Stimulated activated CD4-positive, alpha-beta T cell treated with anti-CD3 and anti-CD28 coated beads, TNF-alpha, amount 100 ng/mL, for 1 hour (primary cell): ENCODE measurements at regions not wholly inside any gene's neighbourhood (a gene's known extent, or its start where the extent isn't known, plus 50 kb on each side); places are given as distances from the start of the nearest gene placed in this dataset.
"Not testable (repeated sequence)": the region's sequence is repeated elsewhere in the genome, so short reads cannot be mapped to it uniquely, and the experiment has no call there.

Experiments
- DNase-seq, 3 donors: peaks; one replicate each; pipeline ENCODE4 v3.0.0-alpha.2; 2020; ENCODE audit warnings: low read depth in 3 of 3, low spot score in 1 of 3

DNA sequence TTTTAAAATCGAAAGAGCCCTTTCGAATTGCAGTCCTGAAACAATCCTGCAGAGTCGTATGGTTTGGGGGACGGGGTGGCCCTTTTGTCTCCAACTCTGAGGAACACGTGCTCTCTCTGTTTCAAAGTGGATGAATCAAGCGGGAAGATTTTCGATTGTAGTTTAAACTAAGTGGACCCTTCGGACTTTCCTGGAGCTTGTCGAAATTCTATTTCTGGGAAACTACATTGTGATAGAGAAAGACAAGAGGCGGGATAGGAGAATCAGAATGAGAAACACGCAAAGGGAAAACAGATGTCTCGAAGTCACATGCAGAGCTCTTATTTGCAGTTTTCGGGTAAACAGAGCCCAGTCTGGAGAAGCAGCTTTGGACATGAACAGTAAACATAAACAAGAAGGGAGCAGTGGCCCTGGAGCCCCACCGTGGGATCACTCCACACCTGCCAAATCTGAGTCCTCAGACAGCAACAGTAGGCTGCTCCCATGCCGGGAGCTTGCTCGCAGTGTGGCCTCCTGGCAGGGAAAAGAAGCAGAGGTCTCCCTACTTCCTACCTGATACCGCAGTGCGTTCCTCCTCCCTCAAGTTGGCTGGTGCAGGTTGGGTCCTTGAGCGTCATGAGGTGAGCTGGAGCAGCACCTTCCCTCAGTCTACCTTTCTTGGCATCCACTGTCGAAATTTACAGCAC is 202.4 kb downstream of the SLC4A3 start:
- DNase-seq = no peak

DNA sequence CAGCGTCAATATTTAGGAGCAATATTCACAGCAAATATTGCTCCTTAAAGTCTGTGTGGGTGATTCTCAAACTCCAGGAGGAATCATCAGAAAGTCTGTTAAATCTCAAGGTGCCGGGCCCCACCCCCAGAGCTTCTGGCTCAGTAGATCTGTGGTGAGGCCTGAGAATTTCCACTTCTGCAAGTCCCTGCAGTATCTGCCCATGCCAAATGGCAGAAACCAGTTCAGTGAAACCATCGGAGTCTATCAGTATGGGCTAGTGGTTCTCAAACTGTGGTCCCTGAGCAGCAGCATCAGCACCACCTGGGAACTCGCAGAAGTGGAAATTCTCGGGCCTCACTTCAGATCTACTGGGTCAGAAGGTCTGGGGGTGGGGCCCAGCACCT is 202.9 kb downstream of the SLC4A3 start:
- DNase-seq = no peak

DNA sequence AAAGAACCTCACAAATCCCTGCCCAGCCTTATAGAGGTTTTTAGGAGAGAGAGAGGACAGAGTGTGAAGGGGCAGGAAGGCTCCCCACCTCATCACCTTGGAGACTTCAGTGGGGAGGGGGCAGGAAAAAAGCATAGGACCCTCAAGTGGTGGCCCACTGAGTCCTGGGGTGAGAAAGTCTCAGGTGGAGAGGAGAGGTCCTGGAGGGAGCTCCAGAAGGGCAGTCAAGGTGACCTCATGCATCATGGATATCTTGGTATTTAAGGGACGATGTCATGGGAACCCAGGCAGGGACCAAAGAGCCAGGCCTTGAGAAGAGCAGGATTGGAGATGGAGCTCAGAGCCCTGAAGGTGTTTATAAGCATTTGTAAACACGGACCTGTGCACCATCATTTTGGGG is 204.5 kb downstream of the SLC4A3 start:
- DNase-seq = no peak

DNA sequence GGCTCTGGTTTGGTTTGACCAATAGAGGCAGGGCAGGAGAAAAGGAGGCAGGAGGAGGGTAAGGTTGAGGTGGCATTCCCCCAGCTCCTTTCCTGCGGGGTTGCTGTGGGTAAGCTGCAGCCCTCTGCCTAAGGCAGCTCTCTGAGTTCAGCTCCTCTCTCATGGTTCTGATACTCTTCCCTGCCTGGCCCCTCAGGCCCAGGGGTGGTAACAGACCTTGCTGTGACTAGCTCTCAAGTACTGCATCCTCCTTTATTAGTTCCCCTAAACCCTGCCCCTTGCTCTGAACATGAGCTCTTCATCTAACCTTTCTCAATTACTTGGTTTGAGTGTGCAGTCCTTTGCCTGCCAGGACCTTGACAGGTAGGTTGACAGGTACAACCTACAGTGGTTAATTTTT is 205.5 kb downstream of the SLC4A3 start:
- no peak for DNase-seq

DNA sequence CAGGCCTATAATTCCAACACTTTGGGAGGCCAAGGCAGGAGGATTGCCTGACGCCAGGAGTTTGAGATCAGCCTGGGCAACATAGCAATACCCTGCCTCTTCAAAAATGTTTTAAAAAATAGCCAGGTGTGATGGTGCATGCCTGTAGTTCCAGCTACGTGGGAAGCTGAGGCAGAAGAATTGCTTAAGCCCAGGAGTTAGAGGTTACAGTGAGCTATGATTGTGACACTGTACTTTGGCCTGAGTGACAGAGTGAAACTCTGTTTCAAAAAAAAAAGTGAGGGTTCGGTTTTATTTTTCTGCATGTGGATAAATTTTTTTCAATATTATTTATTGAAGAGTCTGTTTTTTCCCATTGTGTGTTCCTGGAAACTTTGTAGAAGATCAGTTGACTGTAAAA is 208.1 kb downstream of the SLC4A3 start:
- no peak for DNase-seq

DNA sequence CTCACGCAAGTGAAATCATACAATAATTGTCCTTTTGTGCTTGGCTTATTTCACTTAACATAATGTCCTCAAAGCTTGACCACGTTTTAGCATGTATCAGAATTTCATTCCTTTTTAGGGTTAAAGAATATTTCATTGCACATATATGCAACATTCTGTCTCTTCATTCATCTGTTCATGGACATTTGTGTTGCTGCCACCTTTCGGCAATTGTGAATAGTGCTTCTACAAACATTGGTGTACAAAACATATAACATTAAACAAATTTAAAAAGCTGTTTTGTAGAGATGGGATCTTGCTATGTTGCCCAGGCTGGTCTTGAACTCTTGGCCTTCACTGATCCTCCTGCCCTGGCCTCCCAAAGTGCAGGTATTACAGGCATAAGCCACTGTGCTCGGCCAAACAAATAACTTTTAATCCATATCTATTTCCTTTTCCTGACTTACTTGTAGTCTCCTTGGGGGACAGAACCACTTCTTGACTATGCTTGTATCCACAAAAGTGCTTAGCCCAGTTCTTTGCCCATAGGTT is 209.3 kb downstream of the SLC4A3 start:
- DNase-seq = no peak

DNA sequence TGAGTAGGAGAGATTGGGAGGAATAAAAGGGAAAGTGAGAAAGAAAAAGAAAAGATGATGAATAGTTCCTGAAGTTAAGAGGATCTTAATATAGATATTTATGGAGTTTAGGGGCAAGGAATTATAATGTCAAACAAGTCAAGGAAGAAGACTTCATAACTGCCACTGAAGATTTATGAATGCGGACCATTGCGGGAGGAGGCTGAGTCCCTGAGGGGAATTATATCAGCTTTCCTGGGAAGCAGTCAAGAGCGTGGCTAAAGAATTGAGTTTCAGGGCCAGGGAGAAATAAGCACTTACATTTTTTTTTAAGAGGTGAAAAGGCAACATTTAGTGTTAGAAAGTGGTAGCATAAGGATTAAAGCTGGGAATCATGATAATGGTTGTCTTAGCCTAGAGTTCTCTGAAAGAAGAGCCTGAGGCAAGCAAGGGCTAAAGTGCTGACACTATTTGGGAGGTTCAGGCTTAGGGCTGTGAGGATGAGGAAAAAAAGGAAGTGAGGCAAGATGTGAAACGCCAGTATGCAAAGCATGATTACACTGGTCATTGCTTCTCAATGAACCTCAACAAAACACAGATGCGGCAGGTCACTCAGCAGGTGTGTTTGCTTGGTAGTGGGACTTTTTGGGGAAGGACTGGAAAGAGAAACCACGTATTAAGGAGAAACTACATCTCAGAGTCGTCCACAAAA is 217.1 kb downstream of the SLC4A3 start:
- no peak for DNase-seq

DNA sequence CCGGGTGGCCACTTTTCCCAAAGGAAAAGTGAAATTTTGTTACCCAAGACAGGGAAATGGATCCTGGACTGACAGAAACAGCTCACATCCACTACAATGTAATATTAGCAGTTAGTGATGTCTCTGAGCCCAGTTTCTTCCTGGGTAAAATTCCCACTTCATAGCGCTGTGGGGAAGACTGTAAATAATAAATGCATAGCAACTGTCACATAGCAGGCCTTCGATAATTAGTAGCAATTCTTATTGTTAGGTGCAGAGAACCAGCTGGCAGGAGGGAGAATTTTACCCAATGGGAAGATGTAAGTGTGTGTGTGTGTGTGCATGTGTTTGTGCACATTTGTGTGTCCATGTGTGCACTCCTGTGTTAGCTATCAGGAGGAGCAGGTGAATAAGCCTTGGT is 221.5 kb downstream of the SLC4A3 start:
- DNase-seq = no peak

DNA sequence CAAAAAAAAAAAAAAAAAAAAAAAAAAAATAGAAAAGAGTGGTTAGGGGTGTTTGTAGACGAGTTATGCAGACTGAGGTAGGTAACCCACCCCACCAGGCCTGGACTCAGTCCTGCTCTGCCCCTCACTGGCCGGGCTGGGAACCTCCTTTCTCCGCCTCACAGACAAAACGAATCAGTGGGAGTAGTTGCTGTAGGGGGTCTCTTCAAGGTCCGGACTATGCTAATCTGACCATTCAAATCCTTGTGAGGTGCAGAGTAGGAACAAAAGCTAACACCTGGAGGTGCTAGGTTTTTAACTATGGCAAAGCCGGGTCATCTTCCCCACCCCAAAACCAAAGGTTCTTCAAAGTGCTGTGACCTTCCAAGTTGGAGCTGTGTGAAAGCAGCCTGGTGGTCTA is 223.7 kb downstream of the SLC4A3 start:
- DNase-seq = no peak

DNA sequence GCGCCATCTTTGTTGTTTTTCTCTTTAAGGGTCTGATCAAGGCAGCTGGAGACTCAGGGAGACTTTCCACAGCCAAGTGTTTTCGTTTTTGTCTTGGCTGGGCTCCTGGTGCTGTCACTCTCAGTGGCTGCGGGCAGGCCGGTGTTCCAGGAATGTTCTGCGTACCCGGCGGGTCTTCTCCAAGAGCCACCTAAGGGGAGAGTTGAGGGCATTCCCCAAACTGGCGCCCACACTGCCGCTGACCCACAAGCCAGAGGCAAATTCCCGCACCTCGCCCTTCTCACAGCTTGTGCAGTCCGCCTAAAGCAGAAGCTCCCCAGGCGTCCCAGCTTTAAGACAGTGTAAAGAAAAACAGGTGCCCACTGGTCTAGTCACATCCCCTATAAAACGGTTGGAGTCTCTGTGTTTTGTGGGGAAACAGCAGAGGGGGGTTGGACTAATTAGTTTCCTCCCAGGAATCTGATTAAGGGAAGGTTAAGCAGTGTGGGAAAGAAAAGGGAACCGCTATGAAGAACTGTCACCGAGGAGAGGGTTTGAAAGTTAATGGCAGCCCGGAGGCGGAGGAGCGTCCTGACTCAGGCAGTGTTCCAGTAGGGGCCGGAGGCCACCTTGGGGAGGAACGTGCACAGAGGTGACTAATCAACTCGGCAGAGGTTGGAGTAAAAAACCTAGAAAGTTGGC is 224.5 kb downstream of the SLC4A3 start:
- DNase-seq = no peak

DNA sequence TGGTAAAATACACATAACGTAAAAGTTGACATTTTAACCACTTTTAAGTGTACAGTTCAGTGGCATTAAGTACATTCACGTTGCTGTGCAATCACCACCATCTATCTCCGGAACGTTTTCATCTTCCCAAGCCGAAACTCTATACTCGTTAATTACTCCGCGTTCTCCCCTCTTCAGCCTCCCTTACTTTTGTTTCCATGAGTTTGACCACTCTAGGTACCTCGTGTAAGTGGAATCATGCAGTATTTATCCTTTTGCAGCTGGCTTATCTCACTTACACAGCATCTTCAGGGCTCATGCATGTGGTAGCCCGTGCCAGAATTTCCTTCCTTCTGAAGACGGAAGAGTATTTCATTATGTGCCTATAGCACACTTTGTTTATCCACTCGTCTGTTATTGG is 225.2 kb downstream of the SLC4A3 start:
- DNase-seq = no peak

DNA sequence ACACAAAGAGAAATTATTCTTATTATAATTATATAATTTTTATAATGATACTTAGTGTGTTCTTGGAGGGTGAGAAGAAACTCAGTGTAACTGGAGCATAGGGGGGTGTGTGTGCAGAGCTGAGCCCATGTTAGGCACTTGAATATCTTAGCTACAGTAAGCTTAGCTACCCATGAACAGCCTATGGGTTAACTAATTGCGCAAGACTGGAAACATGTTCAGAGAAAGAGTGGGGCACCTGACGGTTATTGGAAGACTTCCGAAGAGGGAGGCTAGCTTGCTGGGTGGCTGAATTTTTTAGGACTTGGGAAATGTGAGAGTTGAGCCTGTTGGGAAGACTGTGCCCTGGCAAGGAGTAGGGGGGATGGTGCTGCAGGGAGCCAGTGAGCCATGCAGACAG is 229.2 kb downstream of the SLC4A3 start:
- DNase-seq = no peak

DNA sequence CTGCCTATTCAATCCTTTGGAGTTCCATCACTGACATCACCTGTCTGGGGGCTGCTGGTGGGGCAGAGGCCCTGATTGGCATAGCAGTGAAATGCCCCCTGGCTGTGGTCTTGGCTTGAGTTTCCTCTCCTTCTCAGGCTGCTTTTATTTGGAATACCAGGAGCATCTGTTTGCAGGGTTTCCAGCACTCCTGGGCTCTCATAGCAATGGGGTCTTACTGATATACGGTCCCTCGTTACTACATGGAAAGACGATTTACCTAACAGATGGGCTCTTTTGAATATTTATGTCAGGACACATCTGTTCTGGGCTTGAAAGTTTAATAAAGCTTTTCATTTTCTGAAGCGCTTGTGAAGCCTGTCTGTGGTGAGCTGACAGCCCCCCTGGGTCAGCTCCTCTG is 230.3 kb downstream of the SLC4A3 start:
- no peak for DNase-seq

DNA sequence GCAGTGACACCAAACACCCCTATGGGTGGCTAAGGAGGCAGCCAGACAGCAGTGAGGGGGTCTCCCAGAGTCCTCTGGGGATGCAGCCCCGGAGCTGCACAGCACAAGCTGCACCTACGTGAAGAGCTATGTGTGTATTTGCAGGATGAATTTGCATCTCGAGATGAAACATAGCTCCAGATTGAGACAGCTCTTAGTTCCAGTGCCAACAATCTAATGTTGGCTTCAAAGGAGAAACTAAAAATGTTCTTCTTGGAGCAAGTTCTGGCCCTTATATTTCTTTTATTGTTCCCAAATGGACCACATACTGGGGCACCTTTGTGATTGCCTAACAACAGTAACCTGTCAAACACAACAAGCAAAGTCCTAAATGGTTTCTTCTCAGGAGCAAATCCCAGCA is 233.9 kb downstream of the SLC4A3 start:
- no peak for DNase-seq

DNA sequence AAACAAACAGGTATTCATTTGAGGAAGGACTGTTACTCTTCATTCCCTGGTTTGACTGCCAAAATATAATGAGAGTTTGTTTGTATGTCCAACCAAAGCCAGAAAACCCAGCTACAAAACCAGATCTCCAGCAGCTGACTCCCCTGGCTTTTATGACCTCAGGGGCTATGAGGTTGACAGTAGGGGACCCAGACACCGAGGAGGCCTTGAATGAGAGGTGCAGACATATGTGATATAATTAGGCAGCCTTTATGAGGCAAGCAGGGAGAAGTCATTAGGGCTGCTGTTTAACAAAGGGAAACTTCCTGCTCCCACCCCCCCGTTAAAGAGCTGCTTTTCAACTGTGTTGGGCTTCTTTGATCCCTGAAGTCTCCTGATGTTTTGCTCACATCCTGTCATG is 236.7 kb downstream of the SLC4A3 start:
- no peak for DNase-seq

DNA sequence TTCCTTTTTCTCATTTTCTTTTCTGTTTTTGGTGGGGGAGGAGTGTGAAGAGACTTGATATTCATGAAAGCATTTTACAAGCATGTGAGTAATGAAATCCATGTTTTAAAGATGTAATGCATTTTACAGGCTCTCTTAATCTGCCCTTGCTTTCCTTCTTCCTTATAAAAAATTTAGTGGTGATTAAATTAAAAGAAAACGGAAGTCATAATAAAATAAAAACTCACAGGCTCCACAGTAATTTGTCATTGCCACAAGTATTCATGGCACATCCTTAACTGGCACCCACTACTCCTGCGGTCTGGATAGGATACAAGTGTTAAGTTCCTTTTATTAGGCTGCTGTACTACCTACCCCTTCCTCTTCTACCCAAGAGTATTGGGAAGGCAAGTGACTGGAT is 241.2 kb downstream of the SLC4A3 start:
- DNase-seq = no peak

DNA sequence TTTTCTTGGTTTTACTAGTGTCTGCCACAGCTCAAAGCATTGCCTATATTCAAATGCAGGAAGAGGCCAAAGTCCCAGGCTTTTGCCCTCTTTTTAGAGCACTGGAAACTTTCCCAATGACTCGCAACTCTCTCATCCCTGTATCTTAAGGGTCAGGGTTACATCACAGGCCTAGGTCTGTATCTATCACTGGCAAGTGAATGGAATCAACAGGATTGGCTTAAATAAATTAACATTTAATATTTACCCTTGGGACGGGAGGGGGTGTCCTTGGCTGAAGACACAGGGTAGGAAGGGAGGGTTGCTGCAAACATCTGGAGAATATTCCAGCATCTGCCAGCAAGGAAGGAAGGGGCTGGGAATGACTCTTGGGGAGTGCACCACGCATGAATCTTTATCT is 242.6 kb downstream of the SLC4A3 start:
- DNase-seq = no peak

DNA sequence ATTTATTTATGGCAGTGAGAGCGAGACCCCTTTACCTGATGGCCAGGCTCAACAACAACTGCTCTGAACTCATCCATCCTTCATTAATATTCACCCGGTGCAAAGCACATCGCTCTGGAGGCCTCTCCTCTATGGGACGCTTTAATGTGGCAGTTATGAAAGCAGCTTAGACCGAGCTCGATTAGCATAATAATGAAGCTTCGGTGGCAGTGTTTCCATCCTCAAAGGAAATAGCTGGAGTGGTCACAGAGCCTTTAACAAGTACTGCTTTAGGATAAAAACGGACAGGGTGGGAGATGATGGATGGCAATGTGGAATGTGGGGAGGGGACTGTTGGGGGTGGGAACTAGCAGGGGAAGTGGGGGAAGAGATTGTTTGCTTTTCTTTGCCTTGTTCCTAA is 243.9 kb downstream of the SLC4A3 start:
- DNase-seq = no peak

DNA sequence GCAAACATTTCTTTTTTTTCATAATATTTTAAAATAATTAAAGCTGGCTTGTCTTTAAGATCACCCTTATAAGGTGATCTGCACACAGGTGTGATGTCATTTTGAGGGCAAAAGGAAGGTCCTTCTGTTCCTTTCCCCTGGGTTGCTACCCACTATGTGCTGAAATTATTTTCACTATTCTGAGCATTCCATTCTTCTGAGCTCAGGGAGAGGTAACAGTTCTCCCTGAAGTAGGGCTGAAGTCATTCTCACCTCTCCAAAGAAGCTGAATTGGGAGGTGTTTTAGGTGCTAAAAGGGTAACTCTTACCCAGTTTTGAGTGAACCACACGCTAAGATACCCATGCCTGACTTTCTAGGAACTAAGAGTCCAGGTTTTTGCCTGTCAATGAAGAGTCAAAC is 247.6 kb downstream of the SLC4A3 start:
- no peak for DNase-seq

DNA sequence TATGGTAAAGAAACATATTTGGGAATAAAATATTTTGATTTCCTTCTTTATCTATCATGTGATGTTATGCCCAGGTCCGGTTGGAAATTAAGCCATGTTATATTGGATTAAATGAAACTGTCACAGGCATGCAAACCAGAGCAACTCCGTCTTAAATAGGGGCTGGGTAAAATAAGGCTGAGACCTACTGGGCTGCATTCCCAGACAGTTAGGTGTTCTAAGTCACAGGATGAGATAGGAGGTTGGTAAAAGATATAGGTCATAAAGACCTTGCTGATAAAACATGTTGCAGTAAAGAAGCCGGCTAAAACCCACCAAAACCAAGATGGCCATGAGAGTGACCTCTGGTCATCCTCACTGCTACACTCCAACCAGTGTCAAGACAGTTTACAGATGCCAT is 248.6 kb downstream of the SLC4A3 start:
- DNase-seq = not testable (repeated sequence)

DNA sequence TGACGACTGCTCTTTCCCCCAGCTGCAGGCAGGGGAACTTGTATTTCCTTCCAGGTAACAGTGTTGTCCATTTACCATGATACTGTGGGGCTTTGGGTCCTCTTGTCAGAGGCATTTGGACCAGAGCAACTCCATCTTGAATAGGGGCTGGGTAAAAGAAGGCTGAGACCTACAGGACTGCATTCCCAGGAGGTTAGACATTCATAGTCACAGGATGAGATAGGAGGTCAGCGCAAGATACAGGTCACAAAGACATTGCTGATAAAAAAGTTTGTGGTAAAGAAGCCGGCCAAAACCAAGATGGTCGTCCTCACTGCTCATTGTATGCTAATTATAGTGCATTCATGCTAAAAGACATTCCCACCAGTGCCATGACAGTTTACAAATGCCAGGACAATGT is 249.5 kb downstream of the SLC4A3 start:
- DNase-seq = no peak

DNA sequence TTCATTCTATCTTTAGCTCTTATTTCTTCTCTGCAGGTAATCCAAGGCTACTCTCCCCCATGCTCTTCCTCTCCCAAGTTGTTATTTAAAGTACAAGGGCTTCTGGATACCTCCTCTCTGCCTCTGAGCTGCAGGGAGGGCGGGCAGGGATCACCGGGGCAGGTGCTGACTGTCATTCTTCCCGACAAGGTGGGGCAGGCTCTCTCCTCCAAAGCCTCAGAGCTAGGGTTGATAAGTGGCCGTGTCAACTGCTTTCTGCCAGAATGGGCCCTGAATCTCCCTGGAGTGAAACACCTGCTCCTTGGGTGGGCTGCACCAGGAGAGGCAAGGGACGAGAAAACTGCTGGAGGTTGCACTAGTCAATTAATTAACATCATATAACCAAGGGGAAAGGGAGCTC is 250.3 kb downstream of the SLC4A3 start:
- no peak for DNase-seq
